ENCODE measurements at regions not wholly inside any gene's neighbourhood (a gene's known extent, or its start where the extent isn't known, plus 50 kb on each side); places are given as distances from the start of the nearest gene placed in this dataset.

- Mint-ChIP-seq H3K4me1 (peaks cover 26 to 34% of the 10 kb centered on the region in 2 donors), H3K4me3 (no peak overlapping the region), H3K27me3 (ENCODE audit: low read depth in 2 of 2) (peaks cover 30 to 48% of the 10 kb centered on the region in 2 donors)
Observed at GRCh38 chr15:70538278-70538677, 225.1 kb downstream of the UACA start.

GRCh38 chr15:70535955-70536338 is 227.4 kb downstream of the UACA start:
- no peak for TF ChIP-seq CTCF (IDR thresholded peaks at IDR 0.05)
- H3K4me1 Mint-ChIP-seq = peaks cover 26 to 34% of the 10 kb centered on the region in 2 donors
- H3K36me3 Mint-ChIP-seq = no peaks in the 10 kb centered on the region
- peak in 1 of 3 donors; percentile 23 for ATAC-seq
- Histone ChIP-seq H3K4me1 (ENCODE audit: control insufficient read depth, insufficient read depth, low read length) (peaks cover 22% of the 10 kb centered on the region), H3K9me3 (ENCODE audit: control insufficient read depth, insufficient read depth, low read length) (no peaks in the 10 kb centered on the region), H3K27me3 (ENCODE audit: control insufficient read depth, insufficient read depth, low read length) (no peaks in the 10 kb centered on the region), H3K36me3 (ENCODE audit: control insufficient read depth, insufficient read depth, low read length) (no peaks in the 10 kb centered on the region), H3K27ac (ENCODE audit: low read length) (peak overlapping the region; percentile 41), H3K4me3 (ENCODE audit: low read length) (no peak overlapping the region)
- H3K27me3 Mint-ChIP-seq (ENCODE audit: low read depth in 2 of 2) = peaks cover 26 to 30% of the 10 kb centered on the region in 2 donors
- intact Hi-C loops (cut with micrococcal nuclease) = no loop called here
- H3K27ac Mint-ChIP-seq = peak overlapping the region; percentile 57 to 77
- peak overlapping the region; percentile 73 for H3K4me3 Mint-ChIP-seq
- no peak for DNase-seq
- no peaks in the 10 kb centered on the region for H3K9me3 Mint-ChIP-seq
- whole genome bisulfite sequencing (ENCODE audit: insufficient coverage) = 75% methylated on average over 4 of the region's 4 CpGs

More at GRCh38 chr15:70538278-70538677, 225.1 kb downstream of the UACA start:
- Histone ChIP-seq H3K4me3 (ENCODE audit: low read length) (no peak overlapping the region), H3K9me3 (ENCODE audit: control insufficient read depth, insufficient read depth, low read length) (no peaks in the 10 kb centered on the region), H3K27me3 (ENCODE audit: control insufficient read depth, insufficient read depth, low read length) (no peaks in the 10 kb centered on the region), H3K27ac (ENCODE audit: low read length) (no peak overlapping the region), H3K4me1 (ENCODE audit: control insufficient read depth, insufficient read depth, low read length) (peaks cover 22% of the 10 kb centered on the region), H3K36me3 (ENCODE audit: control insufficient read depth, insufficient read depth, low read length) (no peaks in the 10 kb centered on the region)
- DNase-seq (no peak), ATAC-seq (no peak)
- Mint-ChIP-seq H3K9me3 (no peaks in the 10 kb centered on the region), H3K36me3 (no peaks in the 10 kb centered on the region), H3K27ac (no peak overlapping the region)
- intact Hi-C loops (cut with micrococcal nuclease) = no loop called here
- no peak for TF ChIP-seq CTCF (IDR thresholded peaks at IDR 0.05)

GRCh38 chr15:70535071-70535954 is 228.0 kb downstream of the UACA start:
- H3K27ac ChIP-seq (ENCODE audit: low read length) = peak overlapping the region; percentile 41
- peaks cover 26 to 36% of the 10 kb centered on the region in 2 donors for H3K4me1 Mint-ChIP-seq
- H3K27ac Mint-ChIP-seq = peak overlapping the region; percentile 57 to 77
- peak; percentile 25 to 78 for DNase-seq
- peaks cover 22% of the 10 kb centered on the region for H3K4me1 ChIP-seq (ENCODE audit: control insufficient read depth, insufficient read depth, low read length)
- no peaks in the 10 kb centered on the region for H3K36me3 ChIP-seq (ENCODE audit: control insufficient read depth, insufficient read depth, low read length)
- intact Hi-C loops (cut with micrococcal nuclease) = no loop called here
- no peak for TF ChIP-seq CTCF (IDR thresholded peaks at IDR 0.05)
- peak; percentile 71 to 90 (median 81) for ATAC-seq
- no peaks in the 10 kb centered on the region for H3K27me3 ChIP-seq (ENCODE audit: control insufficient read depth, insufficient read depth, low read length)
- no peaks in the 10 kb centered on the region for H3K9me3 Mint-ChIP-seq
- H3K36me3 Mint-ChIP-seq = no peaks in the 10 kb centered on the region
- H3K9me3 ChIP-seq (ENCODE audit: control insufficient read depth, insufficient read depth, low read length) = no peaks in the 10 kb centered on the region
- peaks cover 20 to 24% of the 10 kb centered on the region in 2 donors for H3K27me3 Mint-ChIP-seq (ENCODE audit: low read depth in 2 of 2)
- 13% methylated on average over 9 of the region's 11 CpGs for WGBS (ENCODE audit: insufficient coverage)
- peak overlapping the region; percentile 73 for H3K4me3 Mint-ChIP-seq
- H3K4me3 ChIP-seq (ENCODE audit: low read length) = peak overlapping the region; percentile 18
